ENCODE measurements at regions not wholly inside any gene's neighbourhood (a gene's known extent, or its start where the extent isn't known, plus 50 kb on each side); places are given as distances from the start of the nearest gene placed in this dataset.

- no peak overlapping the region for H3K4me3 ChIP-seq (ENCODE audit: low read depth, low read length)
- no peak for DNase-seq (ENCODE audit: low read depth)
- TF ChIP-seq, protein P1, sequence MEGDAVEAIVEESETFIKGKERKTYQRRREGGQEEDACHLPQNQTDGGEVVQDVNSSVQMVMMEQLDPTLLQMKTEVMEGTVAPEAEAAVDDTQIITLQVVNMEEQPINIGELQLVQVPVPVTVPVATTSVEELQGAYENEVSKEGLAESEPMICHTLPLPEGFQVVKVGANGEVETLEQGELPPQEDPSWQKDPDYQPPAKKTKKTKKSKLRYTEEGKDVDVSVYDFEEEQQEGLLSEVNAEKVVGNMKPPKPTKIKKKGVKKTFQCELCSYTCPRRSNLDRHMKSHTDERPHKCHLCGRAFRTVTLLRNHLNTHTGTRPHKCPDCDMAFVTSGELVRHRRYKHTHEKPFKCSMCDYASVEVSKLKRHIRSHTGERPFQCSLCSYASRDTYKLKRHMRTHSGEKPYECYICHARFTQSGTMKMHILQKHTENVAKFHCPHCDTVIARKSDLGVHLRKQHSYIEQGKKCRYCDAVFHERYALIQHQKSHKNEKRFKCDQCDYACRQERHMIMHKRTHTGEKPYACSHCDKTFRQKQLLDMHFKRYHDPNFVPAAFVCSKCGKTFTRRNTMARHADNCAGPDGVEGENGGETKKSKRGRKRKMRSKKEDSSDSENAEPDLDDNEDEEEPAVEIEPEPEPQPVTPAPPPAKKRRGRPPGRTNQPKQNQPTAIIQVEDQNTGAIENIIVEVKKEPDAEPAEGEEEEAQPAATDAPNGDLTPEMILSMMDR (IDR thresholded peaks at IDR 0.05; ENCODE audit: insufficient read depth, low read length, poor library complexity, severe bottlenecking): no peak
- no peaks in the 10 kb centered on the region for H3K36me3 ChIP-seq (ENCODE audit: control insufficient read depth, insufficient read depth, low read length)
- no peaks in the 10 kb centered on the region for H3K27me3 ChIP-seq (ENCODE audit: control insufficient read depth, insufficient read depth, low read length)
These were observed 737.8 kb upstream of the PTBP2 start for GRCh38 chr1:95983831-95984230.

- Histone ChIP-seq H3K4me3 (ENCODE audit: low read depth, low read length) (no peak overlapping the region), H3K27me3 (ENCODE audit: control insufficient read depth, insufficient read depth, low read length) (no peaks in the 10 kb centered on the region), H3K36me3 (ENCODE audit: control insufficient read depth, insufficient read depth, low read length) (no peaks in the 10 kb centered on the region)
- DNase-seq (ENCODE audit: low read depth): no peak
- TF ChIP-seq, protein P1 (IDR thresholded peaks at IDR 0.05; ENCODE audit: insufficient read depth, low read length, poor library complexity, severe bottlenecking): no peak
These were observed 736.7 kb upstream of the PTBP2 start for GRCh38 chr1:95984798-95985374.

- TF ChIP-seq, protein P1 (IDR thresholded peaks at IDR 0.05; ENCODE audit: insufficient read depth, low read length, poor library complexity, severe bottlenecking): no peak
- Histone ChIP-seq H3K4me3 (ENCODE audit: low read depth, low read length) (no peak overlapping the region), H3K36me3 (ENCODE audit: control insufficient read depth, insufficient read depth, low read length) (no peaks in the 10 kb centered on the region), H3K27me3 (ENCODE audit: control insufficient read depth, insufficient read depth, low read length) (no peaks in the 10 kb centered on the region)
- no peak for DNase-seq (ENCODE audit: low read depth)
These were observed 731.6 kb upstream of the PTBP2 start for GRCh38 chr1:95990033-95990432.

DNA sequence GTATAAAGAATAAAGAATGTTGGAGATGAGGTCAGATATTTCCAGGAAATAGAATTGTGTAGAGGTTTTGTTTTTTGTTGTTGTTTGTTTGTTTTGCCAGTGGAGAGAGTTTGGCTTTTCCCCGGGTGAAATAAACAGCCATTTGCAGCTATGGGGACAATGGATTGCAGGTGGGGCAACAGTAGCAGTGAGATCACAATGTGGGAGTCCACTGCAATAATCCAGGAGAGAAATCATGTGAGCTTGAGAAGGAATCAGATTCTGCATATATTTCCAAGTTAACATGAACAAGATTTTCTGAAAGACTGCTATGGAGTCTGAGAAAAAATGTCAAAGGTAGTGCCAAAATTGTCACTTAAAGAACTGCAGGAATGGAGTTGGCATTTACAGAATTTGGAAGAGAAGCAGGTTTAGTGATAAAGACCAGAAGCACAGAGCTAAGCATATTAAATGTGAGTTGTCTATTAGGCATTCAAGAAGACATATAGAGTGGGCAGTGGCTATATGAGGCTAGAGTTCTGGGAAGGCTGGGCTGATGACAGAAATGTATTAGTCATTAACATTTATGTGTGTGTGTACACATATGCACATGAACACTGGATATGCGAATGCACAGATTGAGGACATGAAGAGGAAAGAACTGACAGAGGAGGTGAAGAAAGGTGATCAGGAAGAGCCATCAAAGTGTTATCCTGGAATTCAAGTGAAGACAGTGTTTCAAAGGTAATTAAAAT is 729.6 kb upstream of the PTBP2 start:
- H3K36me3 ChIP-seq (ENCODE audit: control insufficient read depth, insufficient read depth, low read length): no peaks in the 10 kb centered on the region
- TF ChIP-seq, protein P1 (IDR thresholded peaks at IDR 0.05; ENCODE audit: insufficient read depth, low read length, poor library complexity, severe bottlenecking): no peak
- no peak for DNase-seq (ENCODE audit: low read depth)
- no peak overlapping the region for H3K4me3 ChIP-seq (ENCODE audit: low read depth, low read length)
- H3K27me3 ChIP-seq (ENCODE audit: control insufficient read depth, insufficient read depth, low read length): no peaks in the 10 kb centered on the region

- DNase-seq (ENCODE audit: low read depth): no peak
- TF ChIP-seq, protein P1 (IDR thresholded peaks at IDR 0.05; ENCODE audit: insufficient read depth, low read length, poor library complexity, severe bottlenecking): no peak
- H3K27me3 ChIP-seq (ENCODE audit: control insufficient read depth, insufficient read depth, low read length): no peaks in the 10 kb centered on the region
- no peak overlapping the region for H3K4me3 ChIP-seq (ENCODE audit: low read depth, low read length)
- H3K36me3 ChIP-seq (ENCODE audit: control insufficient read depth, insufficient read depth, low read length): no peaks in the 10 kb centered on the region
These were observed 726.9 kb upstream of the PTBP2 start for GRCh38 chr1:95994643-95995042.

DNA sequence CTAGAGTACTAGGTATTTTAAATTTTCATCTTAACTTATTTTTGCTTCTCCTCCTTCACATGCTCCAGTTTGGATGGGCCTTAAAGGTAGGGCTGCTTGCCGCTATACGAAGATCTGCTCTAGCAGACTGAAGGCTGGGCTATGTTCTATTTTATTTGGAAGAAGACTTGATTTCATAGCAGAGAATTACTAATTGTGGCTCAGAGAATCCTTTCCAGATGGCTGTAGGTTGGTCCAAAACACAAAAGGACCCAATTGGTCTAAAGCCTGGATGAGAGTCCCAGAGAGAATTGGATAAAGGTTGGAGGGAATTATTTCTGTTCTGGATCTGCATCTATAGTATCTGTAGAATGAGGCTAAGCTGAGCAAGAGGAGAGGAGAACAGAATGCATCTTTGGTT is 719.4 kb upstream of the PTBP2 start:
- Histone ChIP-seq H3K27me3 (ENCODE audit: control insufficient read depth, insufficient read depth, low read length) (no peaks in the 10 kb centered on the region), H3K4me3 (ENCODE audit: low read depth, low read length) (no peak overlapping the region), H3K36me3 (ENCODE audit: control insufficient read depth, insufficient read depth, low read length) (no peaks in the 10 kb centered on the region)
- TF ChIP-seq, protein P1 (IDR thresholded peaks at IDR 0.05; ENCODE audit: insufficient read depth, low read length, poor library complexity, severe bottlenecking): no peak
- no peak for DNase-seq (ENCODE audit: low read depth)
